LNCAP (cell line): ENCODE measurements at regions not wholly inside any gene's neighbourhood (a gene's known extent, or its start where the extent isn't known, plus 50 kb on each side); places are given as distances from the start of the nearest gene placed in this dataset.

Experiments
- TF ChIP-seq, protein P1 (sequence below): fragments of 450-650 bp; IDR thresholded peaks from 2 replicates; pipeline ENCODE4 v1.5.1; 2017; ENCODE audit warnings: mild to moderate bottlenecking

DNA sequence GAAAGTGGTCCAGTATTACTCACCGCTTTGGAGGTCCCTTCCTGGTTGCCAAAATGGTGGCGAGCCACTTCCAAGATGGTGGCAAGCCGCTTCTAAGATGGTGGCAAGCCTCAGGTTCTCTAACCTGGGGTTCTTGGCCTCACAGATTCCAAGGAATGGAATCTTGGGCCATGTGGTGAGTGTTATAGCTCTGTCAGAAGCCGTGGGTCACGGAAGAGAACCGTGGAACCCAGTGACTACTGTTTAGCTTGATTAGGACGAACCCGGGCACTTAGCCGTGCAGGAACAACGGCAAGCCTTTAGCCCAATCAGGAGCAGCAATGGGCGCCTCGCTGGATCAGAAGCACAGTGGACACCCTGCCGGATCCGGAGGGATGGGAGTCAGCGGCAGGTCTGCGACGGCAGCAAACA is 356.2 kb upstream of the TMPRSS15 start:
- TF ChIP-seq, protein P1, sequence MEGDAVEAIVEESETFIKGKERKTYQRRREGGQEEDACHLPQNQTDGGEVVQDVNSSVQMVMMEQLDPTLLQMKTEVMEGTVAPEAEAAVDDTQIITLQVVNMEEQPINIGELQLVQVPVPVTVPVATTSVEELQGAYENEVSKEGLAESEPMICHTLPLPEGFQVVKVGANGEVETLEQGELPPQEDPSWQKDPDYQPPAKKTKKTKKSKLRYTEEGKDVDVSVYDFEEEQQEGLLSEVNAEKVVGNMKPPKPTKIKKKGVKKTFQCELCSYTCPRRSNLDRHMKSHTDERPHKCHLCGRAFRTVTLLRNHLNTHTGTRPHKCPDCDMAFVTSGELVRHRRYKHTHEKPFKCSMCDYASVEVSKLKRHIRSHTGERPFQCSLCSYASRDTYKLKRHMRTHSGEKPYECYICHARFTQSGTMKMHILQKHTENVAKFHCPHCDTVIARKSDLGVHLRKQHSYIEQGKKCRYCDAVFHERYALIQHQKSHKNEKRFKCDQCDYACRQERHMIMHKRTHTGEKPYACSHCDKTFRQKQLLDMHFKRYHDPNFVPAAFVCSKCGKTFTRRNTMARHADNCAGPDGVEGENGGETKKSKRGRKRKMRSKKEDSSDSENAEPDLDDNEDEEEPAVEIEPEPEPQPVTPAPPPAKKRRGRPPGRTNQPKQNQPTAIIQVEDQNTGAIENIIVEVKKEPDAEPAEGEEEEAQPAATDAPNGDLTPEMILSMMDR: no peak

DNA sequence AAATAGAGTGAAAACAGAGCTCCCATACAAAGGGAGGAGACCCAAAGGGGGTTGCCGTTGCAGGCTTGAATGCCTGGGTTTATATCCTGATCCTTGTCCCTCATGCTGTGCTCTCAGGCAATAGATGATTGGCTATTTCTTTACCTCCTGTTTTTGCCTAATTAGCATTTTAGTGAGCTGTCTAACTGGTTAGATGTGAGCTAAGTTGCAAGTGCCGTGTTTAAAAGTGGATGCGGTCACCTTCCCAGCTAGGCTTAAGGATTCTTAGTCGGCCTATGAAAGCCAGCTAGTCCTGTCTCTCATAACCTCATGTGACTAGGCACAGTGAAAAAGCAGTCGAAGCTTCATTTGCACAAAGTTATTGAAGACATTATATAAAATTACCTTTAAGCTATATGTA is 356.7 kb upstream of the TMPRSS15 start:
- TF ChIP-seq, protein P1: no peak

DNA sequence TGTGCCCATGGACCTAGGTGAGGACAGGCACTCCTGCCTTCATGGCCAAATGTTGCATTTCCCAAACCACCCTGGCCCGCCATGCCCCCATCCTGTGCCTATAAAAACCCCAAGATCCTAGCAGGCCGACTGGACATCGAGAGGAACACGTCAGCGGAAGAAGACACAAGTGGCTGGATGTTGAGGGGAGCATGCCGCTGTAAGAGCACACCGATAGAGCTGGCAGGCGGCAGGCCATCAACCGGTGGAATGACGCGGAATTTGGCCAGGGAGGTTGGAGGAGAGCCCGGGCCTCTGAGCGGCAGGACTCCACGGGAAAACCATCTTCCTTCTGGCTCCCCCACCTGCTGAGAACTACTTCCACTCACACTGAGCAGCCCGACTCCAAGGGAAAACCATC is 361.1 kb upstream of the TMPRSS15 start:
- TF ChIP-seq, protein P1: no peak

DNA sequence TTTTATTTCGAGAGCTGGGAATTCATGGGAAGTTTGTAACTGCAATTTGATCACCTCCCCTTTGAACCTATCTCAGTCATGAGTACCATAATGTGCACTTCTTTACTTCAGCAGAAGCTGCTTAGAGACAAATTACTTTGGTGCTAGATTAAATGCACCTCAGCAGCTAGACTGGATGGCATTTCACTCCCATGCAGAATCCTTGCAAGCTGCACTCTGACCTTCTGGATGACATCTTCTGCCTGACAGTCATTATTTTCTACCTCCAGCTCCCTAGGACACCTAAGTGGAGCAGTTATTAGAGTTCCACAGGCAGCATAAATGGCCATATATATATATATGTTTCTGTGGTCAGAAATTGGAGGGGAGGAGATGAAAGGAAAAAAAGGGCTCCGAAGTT is 366.0 kb upstream of the TMPRSS15 start:
- TF ChIP-seq, protein P1: no peak

DNA sequence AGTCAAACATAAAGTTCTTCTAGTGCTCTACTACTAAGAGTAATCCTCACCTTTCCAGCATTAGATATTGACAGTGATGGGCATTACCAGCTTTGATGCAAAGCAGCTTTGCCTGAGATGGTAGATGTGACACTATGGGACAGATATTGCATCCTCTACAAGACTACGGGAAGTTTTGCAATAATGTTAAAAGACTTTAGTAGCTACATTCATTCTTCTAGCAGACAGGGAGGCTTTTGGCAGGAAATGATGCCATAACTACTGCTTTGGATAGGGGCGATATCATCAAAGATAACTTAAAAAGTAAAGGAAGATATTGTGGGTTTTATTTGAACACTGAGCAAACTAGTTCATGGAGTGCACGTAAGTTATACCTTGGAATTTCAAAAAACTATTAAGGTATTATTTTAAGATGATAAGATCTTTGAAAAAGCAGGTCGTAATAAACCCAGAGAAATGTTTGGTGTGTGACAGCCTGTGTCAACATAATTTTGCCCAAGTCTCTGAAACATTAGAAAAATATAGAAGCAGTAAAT is 368.3 kb upstream of the TMPRSS15 start:
- TF ChIP-seq, protein P1: no peak

DNA sequence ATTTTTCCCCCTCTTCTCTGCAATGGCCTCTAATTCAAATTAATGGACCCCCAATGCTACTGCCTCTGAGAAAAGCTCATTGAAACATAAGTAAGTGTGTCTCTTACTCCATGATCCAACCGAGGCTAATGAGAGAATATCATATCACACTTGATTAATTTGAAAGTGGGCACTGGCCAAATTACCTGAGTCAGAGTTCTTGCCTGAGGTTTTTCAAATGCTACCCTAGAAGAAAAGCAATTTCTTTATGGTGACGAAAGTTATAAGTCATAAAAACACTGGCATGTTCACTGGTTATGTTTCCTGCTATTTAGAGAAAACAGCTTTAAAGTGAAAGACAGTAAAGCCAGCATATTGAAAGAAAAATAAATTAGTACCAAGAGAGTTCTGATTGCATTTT is 368.8 kb upstream of the TMPRSS15 start:
- TF ChIP-seq, protein P1: no peak

DNA sequence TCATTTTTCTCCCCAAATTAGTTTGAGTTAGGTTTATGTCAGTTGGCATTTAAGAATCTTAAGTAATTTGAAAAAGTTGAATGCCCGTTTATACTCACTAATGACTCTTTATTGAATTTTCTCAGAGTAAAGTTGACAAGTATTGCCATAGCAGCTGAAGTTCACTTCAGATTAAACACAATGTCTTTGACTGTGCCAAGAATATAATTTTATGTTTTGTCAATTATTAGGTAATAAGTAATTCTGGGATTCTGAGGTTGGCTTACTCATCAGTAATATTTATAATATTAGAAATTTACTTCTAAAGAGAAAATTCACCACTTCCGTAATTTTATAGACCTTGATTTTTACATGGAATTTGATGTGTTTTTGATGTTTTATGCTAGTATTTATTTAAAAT is 369.3 kb upstream of the TMPRSS15 start:
- TF ChIP-seq, protein P1: no peak

DNA sequence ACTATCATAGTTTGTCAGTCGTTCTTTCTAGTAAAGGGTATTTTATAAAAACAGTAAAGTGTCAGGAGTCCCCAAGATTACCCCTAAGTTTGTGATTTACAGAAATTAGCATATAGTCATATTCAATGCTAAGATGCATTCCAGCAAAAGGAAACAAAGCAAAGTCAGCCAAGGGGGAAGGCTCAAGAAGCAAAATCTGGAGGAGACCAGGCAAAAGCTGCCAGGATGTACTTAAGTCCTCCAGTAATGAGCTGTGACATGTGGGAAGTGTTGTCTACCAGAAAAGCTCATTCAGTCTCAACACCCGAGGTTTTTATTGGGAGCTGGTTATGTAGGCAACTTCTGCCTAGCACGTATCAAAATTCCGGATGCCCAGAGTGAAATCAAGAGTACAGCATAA is 373.4 kb upstream of the TMPRSS15 start:
- TF ChIP-seq, protein P1: no peak
